DND-41 (cell line): ENCODE measurements at regions not wholly inside any gene's neighbourhood (a gene's known extent, or its start where the extent isn't known, plus 50 kb on each side); places are given as distances from the start of the nearest gene placed in this dataset.

Source experiments
- ATAC-seq: fragments of 200-7000 bp; cut with Tn5 transposase; 3 replicates; pipeline ENCODE4 v1.9.1; 2021; ENCODE audit warnings: low read depth; ENCODE audit not compliant: insufficient read depth
- DNase-seq: peaks from one replicate; pipeline ENCODE4 v3.0.0-alpha.2; 2020
- H2AFZ ChIP-seq: 2 replicates; pipeline ENCODE4 v1.6.0; 2012; ENCODE audit warnings: low read depth, low read length
- H3K27ac ChIP-seq: 2 replicates; pipeline ENCODE4 v1.5.1; 2012; ENCODE audit warnings: low read length, inconsistent platforms
- H3K27me3 ChIP-seq: fragments of 200-600 bp; sonication (generic); 2 replicates; pipeline ENCODE4 v1.6.0; 2012; ENCODE audit warnings: low read length, mild to moderate bottlenecking, inconsistent platforms; ENCODE audit not compliant: insufficient read depth, poor library complexity
- H3K36me3 ChIP-seq: 2 replicates; pipeline ENCODE4 v1.5.1; 2012; ENCODE audit warnings: low read length, inconsistent platforms; ENCODE audit not compliant: insufficient read depth
- H3K4me1 ChIP-seq: 2 replicates; pipeline ENCODE4 v1.5.1; 2012; ENCODE audit warnings: mild to moderate bottlenecking, low read length; ENCODE audit not compliant: insufficient read depth
- H3K4me2 ChIP-seq: 2 replicates; pipeline ENCODE4 v1.6.0; 2012; ENCODE audit warnings: mild to moderate bottlenecking, moderate library complexity, low read length, inconsistent platforms; ENCODE audit not compliant: insufficient read depth
- H3K4me3 ChIP-seq, 2 experiments: fragments of 200-600 bp in 1 of 2; shearing (Covaris generic) in 1 of 2; 2 replicates each; pipeline ENCODE4 v1.5.1; 2012 to 2016; ENCODE audit warnings: inconsistent platforms in 2 of 2, low read length in 2 of 2, mild to moderate bottlenecking in 2 of 2, low read depth in 1 of 2, moderate library complexity in 1 of 2
- H3K79me2 ChIP-seq: 2 replicates; pipeline ENCODE4 v1.6.0; 2012; ENCODE audit warnings: low read length, inconsistent platforms; ENCODE audit not compliant: insufficient read depth
- H3K9ac ChIP-seq: 2 replicates; pipeline ENCODE4 v1.6.0; 2012; ENCODE audit warnings: low read depth, mild to moderate bottlenecking, inconsistent platforms, low read length, moderate library complexity
- H3K9me3 ChIP-seq: 2 replicates; pipeline ENCODE4 v1.5.1; 2012; ENCODE audit warnings: low read length, moderate library complexity, mild to moderate bottlenecking, inconsistent platforms; ENCODE audit not compliant: insufficient read depth, severe bottlenecking
- H4K20me1 ChIP-seq: 2 replicates; pipeline ENCODE4 v1.6.0; 2012; ENCODE audit warnings: low read length; ENCODE audit not compliant: insufficient read depth
- CTCF ChIP-seq: IDR thresholded peaks from 2 replicates; pipeline ENCODE4 v1.5.1; 2012; ENCODE audit warnings: borderline replicate concordance, low read length, moderate library complexity, mild to moderate bottlenecking; ENCODE audit not compliant: poor library complexity, severe bottlenecking; ENCODE audit errors: extremely low read depth
- EZH2 ChIP-seq: IDR thresholded peaks from 3 replicates; pipeline ENCODE4 v1.6.1; 2012; ENCODE audit warnings: borderline replicate concordance, low read depth, mild to moderate bottlenecking, moderate library complexity, low read length, inconsistent platforms; ENCODE audit not compliant: severe bottlenecking

- Histone ChIP-seq H3K27ac (no peak overlapping the region), H4K20me1 (no peaks in the 10 kb centered on the region), H3K4me3 (no peak overlapping the region), H3K27me3 (peaks cover 2% of the 10 kb centered on the region), H3K4me2 (no peak overlapping the region), H3K4me1 (no peaks in the 10 kb centered on the region), H3K36me3 (no peaks in the 10 kb centered on the region), H3K9me3 (no peaks in the 10 kb centered on the region), H2AFZ (no peak overlapping the region), H3K9ac (no peak overlapping the region), H3K79me2 (no peaks in the 10 kb centered on the region)
- no peak for TF ChIP-seq EZH2
- TF ChIP-seq CTCF: no peak
- DNase-seq: no peak
- ATAC-seq: no peak
These were observed 423.5 kb downstream of the MIAT start for GRCh38 chr22:27080863-27081262.

GRCh38 chr22:27083610-27084009 is 426.2 kb downstream of the MIAT start:
- H3K4me2 ChIP-seq: no peak overlapping the region
- TF ChIP-seq EZH2 (no peak), CTCF (no peak)
- H3K9me3 ChIP-seq: no peaks in the 10 kb centered on the region
- no peak overlapping the region for H3K4me3 ChIP-seq
- no peak for DNase-seq
- H3K27ac ChIP-seq: no peak overlapping the region
- no peaks in the 10 kb centered on the region for H3K36me3 ChIP-seq
- no peak overlapping the region for H3K9ac ChIP-seq
- H2AFZ ChIP-seq: no peak overlapping the region
- H3K79me2 ChIP-seq: no peaks in the 10 kb centered on the region
- peaks cover 2% of the 10 kb centered on the region for H3K27me3 ChIP-seq
- no peaks in the 10 kb centered on the region for H4K20me1 ChIP-seq
- no peak for ATAC-seq
- no peaks in the 10 kb centered on the region for H3K4me1 ChIP-seq

DNA sequence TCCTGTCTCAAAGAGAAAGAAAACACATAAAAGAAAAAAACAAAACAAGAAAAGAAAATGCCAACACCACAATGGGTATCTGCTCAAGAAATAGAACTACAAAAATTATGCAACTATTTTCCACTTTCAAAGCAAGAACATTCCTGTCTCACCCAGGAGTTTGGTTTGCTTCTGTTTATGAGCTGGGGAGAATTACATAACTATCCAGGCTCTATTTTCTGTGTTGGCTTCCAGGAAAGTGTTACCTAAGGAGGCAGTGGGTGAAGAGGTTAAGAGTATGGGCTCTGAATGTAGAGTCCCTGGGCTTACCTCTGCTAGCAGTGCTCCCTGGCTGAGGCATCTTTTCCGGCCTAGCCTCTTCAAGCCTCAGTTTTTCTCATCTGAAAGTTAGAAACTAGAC is 426.7 kb downstream of the MIAT start:
- Histone ChIP-seq H3K9me3 (no peaks in the 10 kb centered on the region), H2AFZ (no peak overlapping the region), H4K20me1 (no peaks in the 10 kb centered on the region), H3K36me3 (no peaks in the 10 kb centered on the region), H3K79me2 (no peaks in the 10 kb centered on the region), H3K4me1 (no peaks in the 10 kb centered on the region), H3K9ac (no peak overlapping the region), H3K4me3 (no peak overlapping the region), H3K4me2 (no peak overlapping the region), H3K27ac (no peak overlapping the region), H3K27me3 (peaks cover 2% of the 10 kb centered on the region)
- ATAC-seq (no peak), DNase-seq (no peak)
- TF ChIP-seq CTCF (no peak), EZH2 (no peak)
